ENCODE measurements at regions not wholly inside any gene's neighbourhood (a gene's known extent, or its start where the extent isn't known, plus 50 kb on each side); places are given as distances from the start of the nearest gene placed in this dataset.

GRCh38 chr3:153740109-153740508 is 381.1 kb upstream of the ARHGEF26 start:
- Histone ChIP-seq H3K4me1 (ENCODE audit: control insufficient read depth, insufficient read depth, low read length) (no peaks in the 10 kb centered on the region), H3K4me3 (no peak overlapping the region), H3K4me2 (ENCODE audit: control insufficient read depth, insufficient read depth) (no peak overlapping the region), H2AFZ (ENCODE audit: control insufficient read depth, low read depth, low read length) (no peak overlapping the region), H3K79me2 (ENCODE audit: control insufficient read depth, insufficient read depth, low read length) (no peaks in the 10 kb centered on the region), H3K9me3 (replicated peaks; ENCODE audit: control insufficient read depth, insufficient read depth, low read length) (no peaks in the 10 kb centered on the region), H3K36me3 (ENCODE audit: control insufficient read depth in 2 of 2, insufficient read depth in 2 of 2, low read length in 1 of 2) (no peaks in the 10 kb centered on the region), H3K27ac (ENCODE audit: control insufficient read depth, insufficient read depth) (no peak overlapping the region), H3K27me3 (replicated peaks in 1 of 2; ENCODE audit: control insufficient read depth in 2 of 2, insufficient read depth in 2 of 2, low read length in 1 of 2) (no peaks in the 10 kb centered on the region), H3K9ac (ENCODE audit: control insufficient read depth, insufficient read depth, low read length) (no peak overlapping the region), H4K20me1 (ENCODE audit: control insufficient read depth, insufficient read depth) (no peaks in the 10 kb centered on the region)
- ChIA-PET CTCF (no interaction called here), POLR2A (no interaction called here), RAD21 (ENCODE audit: unreplicated experiment) (no interaction called here), SMC1A (ENCODE audit: uncharacterized antibody, unreplicated experiment) (interaction anchor here (1.2 kb wide), 1 partner anchor 60 kb away, joined by 3 read pairs; no protein-coding TSS in a partner anchor)
- DNase-seq (ENCODE audit: low read depth, low spot score) (no peak), ATAC-seq (no peak), FAIRE-seq (no peak)
- intact Hi-C loops (cut with micrococcal nuclease; ENCODE audit: unreplicated experiment): no loop called here
- no TSS peak for BruUV-seq (replicated peaks)
- WGBS (ENCODE audit: insufficient coverage, insufficient replicate concordance, low lambda C conversion rate, missing lambda C conversion rate): 50% methylated on average over 2 of the region's 2 CpGs
- TF ChIP-seq CEBPZ (IDR thresholded peaks at IDR 0.05; ENCODE audit: low read depth, low read length): no peak
- TF ChIP-seq NFYB (IDR thresholded peaks at IDR 0.05; ENCODE audit: insufficient read depth, low read depth, low read length): no peak
- TF ChIP-seq MTA2 (IDR thresholded peaks at IDR 0.05; ENCODE audit: low read depth): no peak
- TF ChIP-seq PAX5 (IDR thresholded peaks at IDR 0.05; ENCODE audit: borderline replicate concordance, low read depth, low read length): no peak
- no peak for TF ChIP-seq NFIC (IDR thresholded peaks at IDR 0.05; ENCODE audit: low read depth, low read length)
- TF ChIP-seq RAD21 (IDR thresholded peaks at IDR 0.05; ENCODE audit: insufficient read depth, low read depth, low read length): no peak
- no peak for TF ChIP-seq CHD1 (IDR thresholded peaks at IDR 0.05; ENCODE audit: low read depth, low read length)
- in situ Hi-C loops (cut with MboI): no loop called here

Data from GM12878 (cell line).